H1 (cell line): ENCODE measurements at regions not wholly inside any gene's neighbourhood (a gene's known extent, or its start where the extent isn't known, plus 50 kb on each side); places are given as distances from the start of the nearest gene placed in this dataset.

Experiments used
- CTCF ChIA-PET: fragments of 300-600 bp; sonication (Branson Sonifier 250); formaldehyde crosslinking; loops from one replicate; lab custom pipeline; 2021; ENCODE audit not compliant: partially characterized antibody; lab: Charles Lee
- POLR2A ChIA-PET: fragments of 300-600 bp; sonication (Branson Sonifier 250); formaldehyde crosslinking; loops from one replicate; lab custom pipeline; 2021; ENCODE audit warnings: inconsistent platforms; ENCODE audit not compliant: partially characterized antibody; lab: Charles Lee
- DNase-seq, 2 experiments: peaks; one replicate each; pipeline versions ENCODE4 v3.0.0 to v3.0.0-alpha.2; 2010 to 2022; ENCODE audit warnings: low spot score in 2 of 2, low read depth in 1 of 2, mixed read lengths in 1 of 2
- FAIRE-seq: peaks from 2 replicates; lab custom pipeline; 2011; peaks lifted over from hg19 to GRCh38; lab: Jason Lieb, UNC
- H2AFZ ChIP-seq: 2 replicates; pipeline ENCODE4 v1.8.1; 2012; ENCODE audit warnings: low read length, inconsistent platforms
- H2AK5ac ChIP-seq: 2 replicates; pipeline ENCODE4 v1.6.1; 2013; ENCODE audit warnings: low read depth, low read length
- H2BK120ac ChIP-seq: replicated peaks from 2 replicates; pipeline ENCODE3; 2013; ENCODE audit warnings: low read depth, low read length, inconsistent platforms
- H2BK12ac ChIP-seq: 2 replicates; pipeline ENCODE4 v1.6.1; 2013; ENCODE audit warnings: low read depth, low read length
- H2BK15ac ChIP-seq: 2 replicates; pipeline ENCODE4 v1.6.1; 2013; ENCODE audit warnings: low read length
- H2BK20ac ChIP-seq: 2 replicates; pipeline ENCODE4 v1.6.1; 2013; ENCODE audit warnings: low read length
- H2BK5ac ChIP-seq: 2 replicates; pipeline ENCODE4 v1.6.1; 2013; ENCODE audit warnings: low read depth, low read length
- H3K14ac ChIP-seq: 2 replicates; pipeline ENCODE4 v1.6.1; 2013; ENCODE audit warnings: inconsistent platforms; ENCODE audit not compliant: insufficient read length
- H3K18ac ChIP-seq: 2 replicates; pipeline ENCODE4 v1.6.1; 2013; ENCODE audit warnings: low read length; ENCODE audit errors: extremely low read depth
- H3K23ac ChIP-seq: 2 replicates; pipeline ENCODE4 v1.6.1; 2013; ENCODE audit warnings: inconsistent platforms; ENCODE audit not compliant: insufficient read length
- H3K23me2 ChIP-seq: 2 replicates; pipeline ENCODE4 v1.6.1; 2013; ENCODE audit warnings: low read depth, low read length
- H3K27ac ChIP-seq: 2 replicates; pipeline ENCODE4 v1.6.1; 2011; ENCODE audit warnings: low read depth, low read length, inconsistent platforms
- H3K27me3 ChIP-seq, 4 experiments: replicated peaks in 1 of 4; 1 replicate in 1 of 4; 2 replicates in 3 of 4; pipeline versions ENCODE4 v1.6.1 to v1.8.1; 2011 to 2013; ENCODE audit warnings: low read length in 3 of 4, mild to moderate bottlenecking in 3 of 4, inconsistent platforms in 2 of 4, mixed read lengths in 2 of 4, moderate library complexity in 1 of 4; ENCODE audit not compliant: control insufficient read depth in 3 of 4, insufficient read depth in 3 of 4; ENCODE audit errors: extremely low read depth in 1 of 4
- H3K36me3 ChIP-seq, 4 experiments: 2 replicates each; pipeline versions ENCODE4 v1.6.1 to v1.8.1; 2011 to 2013; ENCODE audit warnings: mild to moderate bottlenecking in 4 of 4, low read length in 3 of 4, moderate library complexity in 2 of 4, control low read depth in 1 of 4, inconsistent platforms in 1 of 4; ENCODE audit not compliant: insufficient read depth in 4 of 4, control insufficient read depth in 2 of 4
- H3K4ac ChIP-seq: replicated peaks from 2 replicates; pipeline ENCODE3; 2013; ENCODE audit warnings: low read length, low read depth, mixed read lengths, inconsistent platforms; ENCODE audit not compliant: insufficient read length
- H3K4me1 ChIP-seq, 4 experiments: replicated peaks in 1 of 4; 1 replicate in 1 of 4; 2 replicates in 3 of 4; pipeline versions ENCODE4 v1.6.1 to v1.8.1; 2011 to 2013; ENCODE audit warnings: low read length in 3 of 4, inconsistent platforms in 2 of 4, mixed read lengths in 1 of 4; ENCODE audit not compliant: insufficient read depth in 4 of 4, control insufficient read depth in 3 of 4
- H3K4me2 ChIP-seq, 2 experiments: 2 replicates each; pipeline versions ENCODE4 v1.6.1 to v1.8.1; 2011 to 2013; ENCODE audit warnings: low read depth in 2 of 2, low read length in 2 of 2, control low read depth in 1 of 2, inconsistent platforms in 1 of 2, mild to moderate bottlenecking in 1 of 2; ENCODE audit not compliant: insufficient read depth in 1 of 2
- H3K4me3 ChIP-seq, 4 experiments: fragments of 200-600, 300-600 bp in 1 of 4; sonication (generic), shearing (Covaris generic), sonication (Bioruptor Twin) in 1 of 4; 2 replicates each; pipeline versions ENCODE4 v1.5.1 to v1.8.1; 2011 to 2016; ENCODE audit warnings: low read length in 4 of 4, low read depth in 3 of 4, control low read depth in 2 of 4, inconsistent platforms in 2 of 4, mild to moderate bottlenecking in 2 of 4, mixed read lengths in 1 of 4, moderate library complexity in 1 of 4; ENCODE audit not compliant: insufficient read depth in 2 of 4; ENCODE audit errors: extremely low read depth in 1 of 4
- H3K56ac ChIP-seq: replicated peaks from 2 replicates; pipeline ENCODE3; 2013; ENCODE audit warnings: low read depth, mild to moderate bottlenecking, mixed read lengths, low read length, inconsistent platforms; ENCODE audit not compliant: insufficient read length
- H3K79me1 ChIP-seq: 2 replicates; pipeline ENCODE4 v1.6.1; 2013; ENCODE audit warnings: low read depth, low read length, control low read depth
- H3K79me2 ChIP-seq, 2 experiments: 2 replicates each; pipeline versions ENCODE4 v1.6.1 to v1.8.1; 2012 to 2013; ENCODE audit warnings: low read length in 2 of 2, mild to moderate bottlenecking in 2 of 2, inconsistent platforms in 1 of 2; ENCODE audit not compliant: insufficient read depth in 2 of 2, control insufficient read depth in 1 of 2
- H3K9ac ChIP-seq, 4 experiments: replicated peaks in 1 of 4; 1 replicate in 1 of 4; 2 replicates in 3 of 4; pipeline versions ENCODE4 v1.6.1 to v1.8.1; 2011 to 2013; ENCODE audit warnings: low read depth in 3 of 4, low read length in 3 of 4, control low read depth in 2 of 4, mild to moderate bottlenecking in 2 of 4, moderate library complexity in 2 of 4, inconsistent platforms in 1 of 4; ENCODE audit errors: extremely low read depth in 1 of 4
- H3K9me3 ChIP-seq, 2 experiments: 2 replicates each; pipeline versions ENCODE4 v1.6.1 to v1.8.1; 2012 to 2013; ENCODE audit warnings: mild to moderate bottlenecking in 2 of 2, moderate library complexity in 2 of 2, control low read depth in 1 of 2, inconsistent platforms in 1 of 2, low read depth in 1 of 2, low read length in 1 of 2, mixed read lengths in 1 of 2; ENCODE audit not compliant: insufficient read depth in 2 of 2
- H4K20me1 ChIP-seq, 2 experiments: replicated peaks in 1 of 2; 2 replicates each; pipeline versions ENCODE3 to v1.8.1; 2011 to 2013; ENCODE audit warnings: inconsistent platforms in 2 of 2, low read length in 2 of 2, mild to moderate bottlenecking in 1 of 2; ENCODE audit not compliant: insufficient read depth in 2 of 2, control insufficient read depth in 1 of 2
- H4K5ac ChIP-seq: 2 replicates; pipeline ENCODE4 v1.6.1; 2013; ENCODE audit warnings: low read length, low read depth, mixed read lengths, inconsistent platforms; ENCODE audit not compliant: insufficient read length
- H4K8ac ChIP-seq: 2 replicates; pipeline ENCODE4 v1.8.0; 2013; ENCODE audit warnings: mild to moderate bottlenecking, moderate library complexity, low read length, inconsistent platforms; ENCODE audit not compliant: insufficient read depth; ENCODE audit errors: extremely low read depth
- H4K91ac ChIP-seq: replicated peaks from 2 replicates; pipeline ENCODE3; 2013; ENCODE audit warnings: low read length, mixed read lengths, inconsistent platforms; ENCODE audit not compliant: insufficient read length
- CREB1 ChIP-seq: IDR thresholded peaks from 2 replicates; pipeline ENCODE4 v1.6.1; 2012; ENCODE audit warnings: inconsistent platforms
- CTBP2 ChIP-seq: IDR thresholded peaks from 2 replicates; pipeline ENCODE4 v1.7.0; 2011; ENCODE audit warnings: borderline replicate concordance, mild to moderate bottlenecking, moderate library complexity, mixed read lengths, low read length; ENCODE audit not compliant: insufficient read depth, insufficient read length
- POLR2A ChIP-seq, 2 experiments: IDR thresholded peaks; 1 replicate in 1 of 2; 2 replicates in 1 of 2; pipeline ENCODE4 v1.6.1; 2011; ENCODE audit warnings: low read depth in 2 of 2, low read length in 2 of 2, mild to moderate bottlenecking in 2 of 2; ENCODE audit errors: control extremely low read depth in 1 of 2
- RFX5 ChIP-seq: IDR thresholded peaks from 2 replicates; pipeline ENCODE4 v1.6.1; 2011; ENCODE audit warnings: low read depth, low read length, improper control_type of control experiment, borderline replicate concordance
- TAF1 ChIP-seq: IDR thresholded peaks from 2 replicates; pipeline ENCODE4 v1.6.1; 2011; ENCODE audit warnings: mild to moderate bottlenecking, low read depth, low read length
- TF ChIP-seq, protein P1 (sequence below), 3 experiments: IDR thresholded peaks; 1 replicate in 2 of 3; 2 replicates in 1 of 3; pipeline versions ENCODE4 v1.5.1 to v1.6.1; 2011; ENCODE audit warnings: low read length in 3 of 3, mild to moderate bottlenecking in 3 of 3, inconsistent platforms in 2 of 3, low read depth in 1 of 3, moderate library complexity in 1 of 3; ENCODE audit not compliant: insufficient read depth in 1 of 3; ENCODE audit errors: control extremely low read depth in 1 of 3

DNA sequence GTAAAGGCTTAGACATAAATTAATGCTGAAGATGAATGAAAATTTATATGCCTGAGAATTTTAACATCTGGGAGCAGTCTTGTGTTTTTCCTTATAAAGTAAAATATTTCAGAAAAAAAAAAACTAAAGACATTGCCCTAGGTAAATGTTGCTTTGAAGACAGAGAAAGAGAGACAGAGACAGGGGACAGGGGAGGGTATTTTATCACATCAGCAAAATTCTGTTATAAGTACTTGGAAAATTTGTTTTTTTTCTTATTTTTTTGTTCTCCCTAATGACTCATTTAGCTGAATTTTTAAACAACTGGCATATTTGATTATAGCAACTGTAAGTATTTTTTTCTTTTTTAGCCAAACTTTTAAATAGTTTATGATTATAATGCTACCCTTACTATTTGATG is 1540.6 kb upstream of the GBE1 start:
- H3K23ac ChIP-seq, result no peak overlapping the region
- H3K9ac ChIP-seq, result no peak overlapping the region
- no peak overlapping the region for H2BK120ac ChIP-seq
- no peak overlapping the region for H2AK5ac ChIP-seq
- H4K5ac ChIP-seq, result no peak overlapping the region
- H3K14ac ChIP-seq, result no peak overlapping the region
- H3K18ac ChIP-seq, result no peak overlapping the region
- H3K36me3 ChIP-seq, result no peaks in the 10 kb centered on the region
- no peak overlapping the region for H2BK5ac ChIP-seq
- H3K56ac ChIP-seq, result no peak overlapping the region
- no peaks in the 10 kb centered on the region for H3K79me1 ChIP-seq
- no peak overlapping the region for H3K4ac ChIP-seq
- no peak overlapping the region for H3K27ac ChIP-seq
- no peak overlapping the region for H2BK12ac ChIP-seq
- H2BK15ac ChIP-seq, result no peak overlapping the region
- no peaks in the 10 kb centered on the region for H4K20me1 ChIP-seq
- H3K4me1 ChIP-seq, result no peaks in the 10 kb centered on the region
- FAIRE-seq (no peak), DNase-seq (no peak)
- H3K9me3 ChIP-seq, result no peaks in the 10 kb centered on the region
- H2AFZ ChIP-seq, result no peak overlapping the region
- TF ChIP-seq CTBP2, result no peak
- no peak for TF ChIP-seq POLR2A (IDR thresholded peaks at IDR 0.05; ENCODE audit: control extremely low read depth in 1 of 2, low read depth in 2 of 2, low read length in 2 of 2)
- no peak for TF ChIP-seq RFX5
- TF ChIP-seq TAF1, result no peak
- no peak for TF ChIP-seq CREB1
- TF ChIP-seq, protein P1, sequence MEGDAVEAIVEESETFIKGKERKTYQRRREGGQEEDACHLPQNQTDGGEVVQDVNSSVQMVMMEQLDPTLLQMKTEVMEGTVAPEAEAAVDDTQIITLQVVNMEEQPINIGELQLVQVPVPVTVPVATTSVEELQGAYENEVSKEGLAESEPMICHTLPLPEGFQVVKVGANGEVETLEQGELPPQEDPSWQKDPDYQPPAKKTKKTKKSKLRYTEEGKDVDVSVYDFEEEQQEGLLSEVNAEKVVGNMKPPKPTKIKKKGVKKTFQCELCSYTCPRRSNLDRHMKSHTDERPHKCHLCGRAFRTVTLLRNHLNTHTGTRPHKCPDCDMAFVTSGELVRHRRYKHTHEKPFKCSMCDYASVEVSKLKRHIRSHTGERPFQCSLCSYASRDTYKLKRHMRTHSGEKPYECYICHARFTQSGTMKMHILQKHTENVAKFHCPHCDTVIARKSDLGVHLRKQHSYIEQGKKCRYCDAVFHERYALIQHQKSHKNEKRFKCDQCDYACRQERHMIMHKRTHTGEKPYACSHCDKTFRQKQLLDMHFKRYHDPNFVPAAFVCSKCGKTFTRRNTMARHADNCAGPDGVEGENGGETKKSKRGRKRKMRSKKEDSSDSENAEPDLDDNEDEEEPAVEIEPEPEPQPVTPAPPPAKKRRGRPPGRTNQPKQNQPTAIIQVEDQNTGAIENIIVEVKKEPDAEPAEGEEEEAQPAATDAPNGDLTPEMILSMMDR (IDR thresholded peaks at IDR 0.05; ENCODE audit: control extremely low read depth in 1 of 3, insufficient read depth in 1 of 3, low read depth in 1 of 3, low read length in 3 of 3), result no peak
- H3K23me2 ChIP-seq, result no peaks in the 10 kb centered on the region
- no peak overlapping the region for H3K4me2 ChIP-seq
- no peak overlapping the region for H4K8ac ChIP-seq
- no peak overlapping the region for H4K91ac ChIP-seq
- no peaks in the 10 kb centered on the region for H3K27me3 ChIP-seq
- H3K4me3 ChIP-seq, result no peak overlapping the region
- H2BK20ac ChIP-seq, result no peak overlapping the region
- POLR2A ChIA-PET, result no interaction called here
- CTCF ChIA-PET, result no interaction called here
- H3K79me2 ChIP-seq, result no peaks in the 10 kb centered on the region
